HG03196 (cell line): ENCODE measurements at regions not wholly inside any gene's neighbourhood (a gene's known extent, or its start where the extent isn't known, plus 50 kb on each side); places are given as distances from the start of the nearest gene placed in this dataset.

Experiments
- ATAC-seq: cut with Tn5 transposase; IDR thresholded peaks from one replicate; pipeline ENCODE4 v1.9.1; 2021; ENCODE audit not compliant: unreplicated experiment

DNA sequence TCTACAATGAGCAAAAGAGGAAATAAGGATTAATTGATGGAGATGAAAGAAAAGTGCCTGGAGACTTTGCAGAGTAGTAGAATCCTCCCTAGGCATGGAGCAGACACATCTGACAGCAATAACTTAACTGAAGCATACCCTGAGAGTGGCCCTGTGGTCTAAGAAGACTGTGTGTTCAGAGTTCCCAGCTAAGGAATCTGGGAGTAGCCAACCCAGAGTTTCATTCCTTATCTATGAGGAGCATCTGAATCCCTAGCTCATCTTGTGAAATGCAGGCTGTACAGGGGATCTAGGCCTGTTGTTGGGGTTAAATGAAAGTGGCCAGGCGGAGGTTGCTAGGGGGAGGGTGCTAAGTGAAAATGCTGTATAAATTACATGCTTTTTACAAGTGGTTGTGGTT, 233.1 kb upstream of the FBXL7 start:
- no peak for ATAC-seq

DNA sequence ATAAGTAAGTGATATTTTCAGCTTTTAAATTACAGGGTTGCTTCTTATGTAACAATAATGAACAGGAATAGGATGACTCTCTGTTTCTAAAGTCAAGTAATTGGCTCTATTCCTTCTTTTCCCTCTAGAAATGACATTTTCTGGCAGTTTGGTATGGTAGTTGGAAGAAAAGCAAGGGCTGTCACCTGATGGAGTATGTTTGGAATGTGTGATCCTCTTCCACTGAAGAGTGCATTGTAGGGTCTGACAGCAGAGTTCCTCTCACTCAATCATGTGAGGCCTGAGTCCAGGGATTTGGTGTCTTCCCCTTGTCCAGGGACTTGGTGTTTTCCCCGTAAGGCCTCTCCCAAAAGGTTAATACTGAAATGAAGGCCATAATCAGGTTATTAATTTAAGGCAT, 233.8 kb upstream of the FBXL7 start:
- no peak for ATAC-seq

DNA sequence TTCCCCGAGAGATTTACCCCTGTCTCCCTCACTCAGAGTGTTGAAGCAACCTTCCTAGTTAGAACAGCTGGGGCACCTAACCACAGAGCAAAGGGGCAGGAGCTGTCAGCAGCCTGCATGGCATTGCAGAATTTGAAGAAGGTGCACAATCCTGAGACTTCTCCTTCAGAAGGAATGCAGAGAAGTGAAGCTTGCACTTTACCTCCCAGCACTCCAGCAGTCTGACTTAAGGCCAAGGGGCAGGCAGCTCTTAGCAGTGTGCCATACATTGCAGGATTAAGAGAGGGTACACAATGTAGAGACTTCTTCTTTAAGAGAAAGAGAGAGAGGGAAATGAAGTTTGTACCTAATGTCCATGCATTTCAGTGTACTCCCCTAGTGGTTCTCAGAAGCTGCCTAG, 236.0 kb upstream of the FBXL7 start:
- ATAC-seq: no peak

DNA sequence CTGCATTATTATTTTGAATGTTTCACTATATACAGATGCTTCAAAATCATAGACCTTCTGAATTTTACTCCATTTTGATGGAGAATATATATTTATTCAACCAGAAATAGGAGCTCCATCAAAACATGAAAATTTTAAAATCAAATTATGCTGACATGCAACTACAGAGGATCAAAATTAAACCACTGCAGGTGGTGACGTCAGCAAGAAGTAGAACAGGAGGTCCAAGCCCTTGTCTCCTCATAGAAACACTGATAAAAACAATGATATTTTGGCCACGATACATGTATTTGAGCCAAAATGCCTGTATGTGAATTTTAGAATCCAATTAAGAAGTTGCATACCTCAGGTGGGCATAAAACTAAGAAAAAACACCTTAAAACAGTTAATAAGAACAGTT, 236.6 kb upstream of the FBXL7 start:
- ATAC-seq: no peak

DNA sequence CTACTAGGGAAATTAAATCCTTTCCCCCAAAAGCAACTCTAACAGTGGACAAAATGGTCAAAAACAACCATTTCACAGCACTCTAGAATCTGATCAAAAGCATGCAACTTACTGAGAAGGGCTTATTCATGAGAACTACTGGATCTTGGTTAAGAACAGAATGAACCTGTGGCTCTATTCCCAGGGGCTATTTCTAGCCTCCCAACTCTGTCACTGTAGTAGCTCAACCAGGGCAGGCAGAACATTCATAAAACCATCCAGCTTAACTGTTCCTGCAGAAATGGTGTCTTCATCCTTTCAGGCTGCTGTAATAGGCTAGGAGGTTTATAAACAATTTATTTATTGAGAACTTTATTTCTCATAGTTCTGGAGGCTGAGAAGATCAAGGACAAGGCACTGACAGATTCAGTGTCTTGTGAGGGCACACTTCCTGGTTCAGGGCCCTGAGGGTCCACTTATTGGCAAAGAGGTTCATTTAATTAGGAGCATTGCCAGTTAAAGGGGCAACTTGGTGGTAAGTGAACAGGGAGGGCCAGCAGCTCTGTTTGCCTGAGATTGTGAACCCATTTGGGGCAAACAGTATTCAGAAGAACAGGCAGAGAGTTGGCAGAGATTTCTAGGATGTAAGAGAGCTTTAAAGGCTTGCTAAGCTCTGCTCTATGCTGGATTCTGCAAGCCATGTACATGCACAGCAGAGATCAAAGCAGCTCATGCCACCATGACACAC, 238.5 kb upstream of the FBXL7 start:
- no peak for ATAC-seq

DNA sequence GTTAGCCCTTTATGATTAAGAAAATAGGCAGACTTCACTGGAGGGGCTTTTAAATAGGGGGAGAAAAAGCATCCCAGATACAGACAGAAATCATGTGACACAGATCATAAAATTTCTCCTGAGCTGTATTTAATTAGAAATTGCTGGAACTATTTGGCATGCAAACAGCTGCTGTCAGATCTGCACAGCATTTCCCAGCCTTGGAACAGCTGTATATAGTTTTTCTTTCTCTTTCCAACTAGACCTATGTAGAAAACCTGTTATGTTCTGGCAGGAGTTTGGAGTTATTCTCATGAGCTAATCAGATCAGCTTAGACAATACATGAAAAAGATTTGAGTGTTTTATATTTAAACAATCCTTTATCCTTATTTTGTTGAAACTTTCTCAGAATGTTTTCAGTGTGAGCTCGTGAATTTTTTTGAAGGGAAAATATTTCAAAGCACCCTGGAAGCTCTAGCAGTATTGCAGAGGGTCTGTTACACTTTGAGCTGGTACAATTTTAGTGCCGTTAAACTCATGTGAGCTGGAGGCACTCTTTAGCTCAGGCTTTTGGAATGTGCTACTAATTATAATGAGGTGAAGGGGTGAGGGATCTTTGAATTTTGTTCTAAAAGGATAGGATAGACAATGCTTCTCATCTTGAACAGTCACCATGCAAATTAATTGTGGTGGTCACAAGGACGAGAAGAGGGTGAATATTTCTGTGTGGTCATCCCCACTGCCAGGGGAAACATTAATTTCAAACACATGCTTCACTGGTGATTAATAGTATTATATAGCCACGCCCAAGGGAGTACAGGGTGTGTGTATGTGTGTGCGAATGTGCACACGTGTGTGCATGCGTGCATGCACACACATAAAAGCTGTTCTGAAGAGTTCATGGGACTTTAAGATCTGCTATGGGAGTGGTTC, 239.4 kb upstream of the FBXL7 start:
- no peak for ATAC-seq

DNA sequence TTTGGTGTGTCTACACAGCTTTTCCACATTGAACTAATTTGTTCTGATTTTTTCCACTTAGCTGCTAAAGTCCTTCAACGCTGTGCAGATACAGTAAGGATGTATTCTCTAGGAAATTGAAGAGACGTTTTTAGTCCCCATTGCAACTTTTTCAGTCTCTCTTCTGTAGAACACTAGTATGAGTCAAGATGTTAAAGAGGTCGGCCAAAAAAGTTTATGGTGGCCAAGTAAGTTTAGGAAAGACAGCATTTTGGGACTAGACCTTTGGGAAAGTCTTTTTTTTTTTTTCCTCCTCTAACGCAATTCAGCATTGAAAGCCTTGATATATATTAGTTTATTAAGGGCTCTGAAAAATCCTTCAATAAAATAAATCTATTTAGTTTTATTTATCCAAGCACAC, 243.5 kb upstream of the FBXL7 start:
- no peak for ATAC-seq

DNA sequence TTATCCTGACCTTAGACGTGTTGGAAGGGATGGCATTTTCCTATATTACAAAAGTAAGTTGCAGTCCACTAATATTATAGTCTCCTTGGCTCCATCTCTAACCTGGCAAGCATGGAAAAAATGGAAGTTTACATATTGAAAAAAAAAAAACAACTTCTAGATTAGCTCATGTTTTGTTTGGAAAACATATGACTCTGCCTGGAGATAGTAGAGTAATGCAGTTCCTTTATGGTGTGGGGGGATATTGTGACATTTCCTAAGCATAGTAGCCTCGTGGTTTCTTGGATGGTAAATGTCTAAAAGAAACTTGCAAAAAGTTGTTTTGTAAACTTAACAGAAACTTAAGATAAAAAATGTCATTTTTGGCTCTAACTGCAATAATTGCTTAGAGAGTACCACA, 244.4 kb upstream of the FBXL7 start:
- no peak for ATAC-seq

DNA sequence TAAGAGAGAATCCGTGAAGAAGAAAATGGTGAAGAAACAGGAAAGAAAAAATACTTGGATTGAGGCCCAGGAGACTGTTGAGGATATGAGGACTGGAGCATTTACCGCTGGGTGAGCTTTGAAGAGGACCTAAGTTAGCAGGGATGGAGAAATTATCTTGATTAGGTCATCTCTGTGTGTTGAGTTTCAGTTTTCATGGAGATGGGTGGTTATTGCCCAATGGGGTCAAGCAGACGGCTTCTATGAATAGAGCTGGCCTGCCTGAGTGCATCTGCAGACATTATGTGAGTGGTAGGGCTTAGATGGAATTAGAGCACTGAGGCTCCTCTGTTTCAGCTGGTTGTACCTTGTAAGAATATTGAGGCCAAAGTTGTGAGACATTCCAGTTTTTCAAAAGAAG, 245.4 kb upstream of the FBXL7 start:
- ATAC-seq: no peak

DNA sequence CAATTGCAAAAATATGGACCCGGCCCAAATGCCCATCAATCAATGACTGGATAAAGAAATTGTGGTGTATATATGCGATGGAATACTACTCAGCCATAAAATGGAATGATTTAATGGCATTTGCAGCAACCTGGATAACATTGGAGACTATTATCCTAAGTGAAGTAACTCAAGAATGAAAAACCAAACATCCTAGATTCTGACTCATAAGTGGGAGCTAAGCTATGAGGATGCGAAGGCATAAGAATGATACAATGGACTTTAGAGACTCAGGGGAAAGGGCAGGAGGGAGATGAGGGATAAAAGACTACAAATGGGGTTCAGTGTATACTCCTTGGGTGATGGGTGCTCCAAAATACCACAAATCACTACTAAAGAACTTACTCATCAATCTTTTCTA, 247.6 kb upstream of the FBXL7 start:
- ATAC-seq: no peak

DNA sequence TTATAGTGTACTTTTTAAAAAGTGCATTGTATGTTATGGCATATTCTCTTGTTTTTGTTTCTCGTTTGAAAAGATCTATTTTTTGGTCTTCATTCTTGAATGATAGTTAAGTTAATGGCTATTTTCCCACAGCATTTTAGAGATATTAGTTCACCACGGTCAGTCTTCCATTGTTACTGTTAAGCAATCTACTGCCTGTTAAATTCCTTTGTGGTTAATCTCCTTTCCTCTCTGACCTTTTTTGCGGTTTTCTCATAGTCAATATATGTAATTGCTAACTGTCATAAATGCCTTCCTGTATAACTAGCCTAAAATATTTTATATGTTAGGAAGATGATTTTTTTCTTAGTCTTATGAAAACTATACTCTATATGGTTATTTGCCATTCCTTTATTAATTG, 250.8 kb upstream of the FBXL7 start:
- no peak for ATAC-seq

DNA sequence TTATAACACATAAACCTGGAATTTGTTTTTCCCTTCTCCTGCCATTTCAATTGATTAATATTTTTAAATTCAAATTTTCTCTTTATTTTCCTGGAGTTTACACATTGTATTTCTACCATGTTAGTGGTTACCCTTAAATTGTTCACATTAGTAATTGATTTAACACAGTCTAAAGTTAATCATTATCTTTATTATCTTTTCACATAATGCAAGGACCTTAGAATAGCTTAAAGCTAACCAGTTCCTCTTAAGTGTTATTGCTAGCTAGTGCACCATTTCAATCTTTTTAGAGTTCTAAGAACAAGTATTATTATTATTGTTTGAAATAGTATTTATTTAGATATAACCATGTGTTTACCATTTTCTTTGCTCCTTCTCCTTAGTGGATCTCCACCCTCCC, 251.2 kb upstream of the FBXL7 start:
- no peak for ATAC-seq

DNA sequence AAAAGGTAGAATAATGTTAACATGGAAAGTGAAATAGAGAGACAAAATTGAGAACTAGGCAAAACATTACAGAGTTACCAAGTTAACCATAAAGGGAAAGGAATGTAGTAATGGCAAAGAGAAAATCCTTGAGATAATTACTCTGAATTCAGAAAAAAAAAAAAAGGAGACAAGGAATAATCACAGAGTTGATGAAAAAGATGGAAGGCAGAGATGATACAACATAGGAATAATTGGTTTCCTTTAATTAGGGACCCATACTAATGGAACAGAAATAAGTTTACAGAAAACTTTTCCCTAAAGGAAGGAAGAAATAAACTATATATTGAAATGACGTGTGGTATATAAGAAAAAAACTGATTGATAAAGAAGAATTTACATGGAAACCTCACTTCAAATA, 254.1 kb upstream of the FBXL7 start:
- ATAC-seq: no peak

DNA sequence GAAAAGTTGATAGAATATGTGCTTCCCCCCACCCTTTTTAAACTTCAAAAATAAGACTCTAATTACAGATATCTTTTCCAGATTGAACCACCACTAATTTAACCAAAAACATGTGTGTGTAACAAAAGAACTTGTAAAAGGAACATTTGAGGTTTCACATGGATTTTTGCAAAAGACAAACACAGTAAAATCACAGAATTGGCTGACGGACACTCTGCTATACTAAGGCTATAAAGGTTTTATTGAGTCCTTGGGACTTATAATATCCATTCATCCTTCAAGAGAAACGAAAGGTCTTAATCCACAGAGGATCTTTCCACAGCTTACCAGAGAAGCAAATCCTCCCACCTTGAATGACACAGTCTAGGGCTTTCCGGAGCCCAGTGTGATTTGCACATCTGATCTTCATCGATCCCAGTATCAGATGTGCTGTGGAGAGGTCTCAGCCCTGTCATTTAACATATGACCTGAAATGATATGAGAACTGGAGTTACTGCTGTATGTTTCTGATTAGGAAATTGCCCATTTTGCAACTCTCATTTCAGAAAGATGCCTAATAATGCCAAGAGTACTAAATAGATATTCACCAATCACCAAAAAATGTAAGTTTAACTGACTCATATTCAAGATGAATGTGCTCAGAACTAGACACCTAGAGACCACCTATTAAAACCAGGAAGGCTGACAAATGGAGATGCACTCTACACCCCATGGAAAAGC, 256.5 kb upstream of the FBXL7 start:
- ATAC-seq: no peak

DNA sequence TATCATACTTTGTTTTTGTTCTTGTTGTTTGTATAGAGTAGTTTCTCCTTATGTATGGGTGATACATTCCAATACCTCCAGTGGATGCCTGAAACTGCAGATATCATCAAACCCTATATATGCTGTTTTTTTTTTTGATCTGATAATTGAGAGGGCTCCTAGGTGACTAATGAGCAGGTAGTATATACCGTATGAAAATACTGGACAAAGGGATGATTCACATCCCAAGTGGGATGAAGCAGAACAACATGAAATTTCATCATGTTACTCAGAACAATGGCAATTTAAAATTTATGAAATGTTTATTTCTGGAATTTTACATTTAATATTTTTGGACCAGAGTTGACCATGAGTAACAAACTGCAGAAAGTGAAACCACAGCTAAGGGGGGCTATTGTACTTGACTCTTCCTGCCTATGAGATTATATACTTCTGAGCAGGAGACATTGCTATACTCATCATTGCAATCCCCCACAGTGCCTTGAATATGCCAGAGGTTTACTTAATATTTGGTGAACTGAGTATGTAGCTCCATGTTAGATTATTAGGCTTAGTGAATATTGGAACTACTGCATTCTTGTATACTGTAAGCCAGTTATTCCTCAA, 258.7 kb upstream of the FBXL7 start:
- ATAC-seq: no peak

DNA sequence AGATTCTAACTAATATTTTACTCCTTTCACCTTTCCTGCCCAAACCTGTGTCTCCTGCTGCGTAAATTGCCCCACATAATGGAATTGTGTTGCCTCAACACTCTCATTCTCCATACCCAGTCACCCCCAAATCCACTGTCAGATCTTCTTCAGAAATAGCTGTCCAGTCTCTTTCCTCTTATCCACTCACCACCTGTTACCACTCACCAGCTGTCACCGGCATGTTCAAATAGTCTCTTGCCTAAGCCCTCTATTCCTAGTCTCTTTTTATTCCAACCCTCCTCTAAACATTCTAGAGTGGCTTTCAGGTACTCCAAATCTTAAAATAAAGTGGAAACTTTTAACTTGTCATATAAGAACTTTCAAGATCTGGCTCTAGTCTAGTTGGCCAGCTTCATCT, 262.0 kb upstream of the FBXL7 start:
- ATAC-seq: no peak

DNA sequence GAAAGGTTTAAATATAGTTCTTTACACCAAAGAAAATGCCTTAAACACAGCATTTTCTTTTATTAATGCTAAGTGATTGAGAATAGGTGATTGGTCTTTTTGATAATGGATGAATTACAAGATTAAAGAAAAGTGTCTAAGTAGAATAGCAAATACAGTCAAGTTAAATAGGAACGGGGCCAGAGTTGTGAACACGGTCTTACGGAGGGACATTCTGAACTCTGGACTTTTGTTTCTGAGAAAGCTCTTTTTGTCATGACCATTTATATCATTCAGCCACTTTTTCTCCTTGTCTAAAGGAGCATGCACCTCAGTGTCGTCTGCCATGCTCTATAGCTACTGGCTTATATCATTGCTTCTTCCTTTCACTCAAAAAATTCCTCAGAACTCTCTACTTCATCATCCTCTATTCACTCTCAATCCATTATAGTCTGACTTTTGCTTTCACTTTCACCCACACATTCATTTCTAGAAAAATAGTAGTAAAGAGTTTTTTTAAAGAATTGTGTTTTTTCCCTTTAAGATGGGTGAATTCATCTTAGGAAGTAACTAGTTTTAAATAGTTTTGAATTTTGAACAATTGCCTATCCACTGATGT, 263.0 kb upstream of the FBXL7 start:
- ATAC-seq: no peak

DNA sequence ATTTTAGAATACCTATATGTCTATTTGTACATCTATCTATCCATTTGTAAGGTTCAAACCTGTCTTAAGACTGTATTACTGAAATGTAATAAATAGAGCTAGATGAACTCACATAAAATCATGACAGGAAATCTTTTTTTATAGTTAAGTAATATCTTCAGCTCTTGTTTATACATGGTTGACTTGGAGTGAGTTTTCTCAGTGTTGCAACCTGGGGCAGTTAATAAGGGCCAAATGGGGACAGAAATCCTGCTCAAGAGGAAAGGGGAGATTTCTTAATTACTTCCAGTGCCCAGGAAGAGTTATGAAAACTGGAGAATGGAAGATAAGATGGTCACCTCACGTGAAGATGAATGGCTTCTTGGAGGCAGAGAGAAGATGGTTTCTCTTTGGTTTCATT, 265.1 kb upstream of the FBXL7 start:
- no peak for ATAC-seq

DNA sequence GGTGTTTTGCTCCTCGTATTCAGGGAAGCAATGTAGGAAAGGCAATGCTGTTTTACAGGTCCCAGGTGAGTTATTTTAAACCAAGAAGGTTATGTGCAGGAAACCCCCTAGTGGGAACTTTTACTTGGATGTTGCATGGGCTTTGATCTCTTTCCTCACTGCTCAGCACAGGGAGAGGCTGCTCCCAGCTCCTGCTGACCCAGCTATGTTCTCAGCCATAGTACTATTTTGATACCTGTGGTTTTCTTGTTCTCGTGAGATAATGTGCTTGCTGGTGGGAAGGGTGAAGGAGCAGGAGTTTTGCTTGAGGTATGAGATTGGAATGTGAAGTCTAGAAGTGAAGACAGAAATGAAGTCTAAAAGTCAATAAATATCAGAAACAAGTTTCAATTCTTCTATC, 265.6 kb upstream of the FBXL7 start:
- no peak for ATAC-seq

DNA sequence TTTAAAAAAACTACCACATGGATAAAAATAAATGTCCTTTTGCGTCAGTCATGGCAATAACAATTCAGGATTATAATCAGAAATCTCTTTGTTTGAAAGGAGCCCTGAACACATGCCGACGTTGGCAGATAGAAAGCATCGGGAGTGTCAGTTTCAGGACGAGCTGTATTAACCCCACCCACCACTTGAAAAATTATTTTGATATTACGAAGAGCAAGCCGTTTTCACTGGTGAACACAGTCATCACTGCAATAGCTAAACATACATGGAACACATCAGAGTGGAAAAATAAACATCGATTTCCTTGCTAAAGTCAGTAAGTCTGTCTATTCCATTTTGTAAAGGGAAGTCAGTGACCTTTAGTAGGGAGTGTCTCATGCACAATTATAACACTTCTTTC, 266.4 kb upstream of the FBXL7 start:
- no peak for ATAC-seq

DNA sequence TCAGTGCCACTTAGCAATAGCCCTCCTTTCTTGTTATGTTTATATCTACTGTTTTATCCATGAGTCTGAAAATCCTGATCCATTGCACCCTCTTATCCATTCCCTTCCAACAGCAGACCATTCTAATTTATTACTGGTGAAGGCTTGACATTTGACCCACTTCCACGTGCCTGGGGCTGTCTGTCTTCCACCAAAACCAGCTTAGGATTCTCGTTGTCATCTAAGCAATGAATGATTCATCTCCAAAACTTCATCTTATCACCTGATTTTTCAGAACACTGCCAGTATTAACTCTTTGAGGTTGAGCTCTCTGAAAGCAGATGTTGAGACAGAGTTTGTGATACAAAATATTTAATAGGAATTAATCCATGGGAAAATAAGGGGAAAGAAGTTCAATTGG, 277.8 kb upstream of the FBXL7 start:
- ATAC-seq: no peak
